ENCODE measurements at regions not wholly inside any gene's neighbourhood (a gene's known extent, or its start where the extent isn't known, plus 50 kb on each side); places are given as distances from the start of the nearest gene placed in this dataset.

DNA sequence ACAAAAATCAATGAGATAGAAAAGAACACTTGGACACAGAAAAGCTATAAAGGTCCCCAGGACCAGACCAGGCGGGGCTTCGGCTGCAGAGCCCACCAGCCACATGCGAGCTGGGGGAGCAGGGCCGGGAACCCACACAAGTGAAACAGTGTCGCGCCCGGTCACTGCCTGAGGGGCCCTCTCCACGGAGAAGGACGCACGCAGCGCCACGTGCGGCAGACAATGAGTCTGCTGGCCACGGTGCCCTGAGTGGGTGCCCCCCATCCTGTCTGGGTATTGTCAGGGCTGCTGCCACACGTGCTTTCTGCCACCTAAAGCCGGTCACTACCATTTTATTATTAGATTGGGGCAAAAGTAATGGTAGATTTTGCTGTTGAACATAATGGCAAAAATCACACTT lies 207.9 kb upstream of the HDAC4 start:
- DNase-seq, result no peak

DNA sequence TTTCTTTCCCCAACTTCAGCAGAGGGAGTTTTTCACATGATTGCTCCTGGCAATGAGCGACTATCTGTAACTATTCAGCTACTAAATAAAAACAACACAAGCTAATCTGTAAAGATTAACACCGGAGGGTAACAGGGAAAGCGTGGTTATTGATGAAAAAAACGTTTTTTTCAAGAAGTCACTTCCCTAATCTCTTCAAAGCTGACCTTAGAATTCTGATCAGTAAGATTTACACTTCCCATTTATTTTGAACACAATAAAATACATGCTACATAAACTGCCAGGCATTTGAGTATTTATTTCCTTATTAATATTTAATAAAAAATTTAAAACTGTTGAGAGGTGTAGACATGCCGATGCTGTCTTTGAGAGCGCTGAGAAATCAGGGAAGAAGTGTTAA lies 207.4 kb upstream of the HDAC4 start:
- DNase-seq, result no peak

DNA sequence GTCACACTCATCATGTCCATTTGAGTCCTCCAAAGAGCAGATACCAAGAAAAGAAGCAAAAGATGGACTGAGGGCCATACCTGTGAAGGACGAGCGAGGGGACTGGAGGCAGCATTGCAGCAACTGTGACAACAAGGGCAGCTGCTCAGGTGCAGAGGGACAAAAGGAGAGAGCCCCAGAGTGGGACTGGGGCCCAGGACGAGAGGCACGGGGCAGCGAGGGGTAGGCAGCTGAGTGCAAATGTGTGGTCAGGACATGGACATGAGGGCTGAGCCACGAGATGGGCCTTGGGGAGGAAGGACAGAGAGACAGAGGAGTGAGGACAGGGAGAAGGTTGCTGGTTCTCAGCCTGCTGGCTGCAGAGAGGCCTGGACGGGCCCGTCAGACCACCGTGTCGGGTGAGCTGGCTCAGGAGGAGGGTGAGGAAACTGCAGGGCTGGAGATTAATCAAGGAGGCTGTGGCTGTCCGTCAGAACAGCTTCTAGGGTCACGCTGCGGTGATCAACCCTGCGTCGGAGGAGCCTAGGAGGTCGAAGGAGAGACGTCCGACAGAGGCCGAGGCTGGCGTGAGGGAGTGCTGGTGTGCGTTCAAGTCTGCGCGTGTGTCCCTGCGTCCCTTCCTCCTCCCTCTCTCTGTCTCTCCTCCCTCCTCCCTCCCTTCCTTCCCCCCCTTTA lies 206.8 kb upstream of the HDAC4 start:
- no peak for DNase-seq

DNA sequence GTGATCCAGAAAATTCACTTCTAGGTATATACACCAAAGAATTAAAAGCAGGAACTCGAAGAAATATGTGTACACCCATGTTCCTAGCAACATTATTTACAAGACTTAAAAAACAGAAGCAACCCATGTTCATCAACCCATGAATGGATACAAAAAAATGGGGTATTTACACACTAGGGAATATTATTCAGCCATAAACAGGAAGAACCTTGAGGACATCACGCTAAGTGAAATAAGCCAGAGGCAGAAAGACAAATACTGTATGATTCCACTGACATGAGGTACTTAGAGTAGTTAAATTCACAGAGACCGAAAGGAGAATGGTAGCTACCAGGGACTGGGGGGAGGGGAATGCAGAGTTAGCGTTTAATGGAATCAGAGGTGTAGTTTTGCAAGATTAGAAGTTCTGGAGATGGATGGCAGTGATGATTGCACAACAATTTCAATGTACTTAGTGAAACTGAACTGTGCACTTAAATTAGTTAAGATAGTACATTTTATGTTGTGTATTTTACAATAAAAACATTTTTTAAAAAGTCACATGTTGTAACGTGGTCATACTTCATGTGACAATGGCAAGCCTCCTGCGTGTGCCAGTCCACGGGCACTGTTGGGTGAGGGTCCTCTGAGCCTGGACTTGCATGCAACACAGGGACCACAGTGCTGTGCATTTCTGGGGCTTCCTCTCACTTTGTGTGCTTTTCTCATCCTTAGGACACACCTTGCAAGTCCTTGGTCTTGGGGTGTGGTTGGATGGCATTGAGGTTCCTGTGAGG lies 206.1 kb upstream of the HDAC4 start:
- no peak for DNase-seq

DNA sequence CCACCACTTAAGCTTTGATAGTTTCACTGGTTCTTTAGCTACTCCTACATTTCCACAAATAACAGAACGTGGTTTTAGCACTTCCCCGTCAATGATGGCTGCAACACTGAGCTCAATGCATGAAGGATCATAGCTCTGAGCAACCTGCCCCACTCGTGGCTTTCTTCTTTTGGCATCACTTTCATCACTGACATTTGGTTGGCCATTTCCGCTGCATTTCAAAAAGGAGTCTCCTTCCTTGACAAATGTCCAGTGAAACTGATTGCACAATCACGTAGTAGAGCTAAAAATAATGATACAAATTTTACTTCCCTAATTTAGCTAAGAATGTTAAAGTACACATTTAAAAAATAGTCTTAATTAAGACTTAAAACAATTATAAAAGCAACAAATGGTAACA lies 205.2 kb upstream of the HDAC4 start:
- DNase-seq, result no peak

DNA sequence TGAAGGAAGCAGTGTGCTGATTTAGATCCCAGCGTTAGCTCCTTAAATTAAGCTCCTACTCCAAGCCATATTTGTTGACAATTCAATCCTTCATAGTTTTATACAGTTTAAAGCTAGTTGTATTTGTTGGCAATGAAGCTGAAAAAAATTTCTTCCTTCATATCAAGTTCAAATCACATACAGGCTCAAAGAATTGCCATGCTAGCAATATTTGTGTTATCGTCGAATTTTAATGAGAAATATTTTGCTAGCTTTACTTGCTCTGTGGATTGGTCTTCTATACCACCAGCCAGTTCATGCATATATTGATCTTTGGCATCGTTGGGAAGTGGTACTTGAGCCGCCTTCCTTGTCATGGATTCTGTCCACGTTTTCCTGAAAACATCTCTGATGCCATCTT lies 204.6 kb upstream of the HDAC4 start:
- no peak for DNase-seq

DNA sequence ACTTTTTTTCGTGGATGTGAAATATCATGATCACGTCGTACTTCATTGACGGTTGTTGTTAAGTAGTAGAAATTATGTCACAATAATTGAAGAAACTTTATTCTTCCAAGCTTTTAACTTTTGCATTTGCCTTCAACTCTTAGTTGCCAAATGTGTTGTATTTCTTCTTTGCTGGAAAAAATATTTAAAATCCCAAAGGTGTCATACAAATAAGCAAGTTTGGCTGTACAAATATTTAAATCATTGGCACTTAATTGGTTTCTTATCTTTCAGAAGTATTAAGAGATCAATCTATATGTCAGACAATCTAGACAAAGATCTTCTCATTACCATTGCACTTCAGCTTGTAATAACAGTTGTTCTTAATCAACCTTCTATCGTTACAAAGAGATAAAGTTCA lies 204.0 kb upstream of the HDAC4 start:
- DNase-seq, result no peak

DNA sequence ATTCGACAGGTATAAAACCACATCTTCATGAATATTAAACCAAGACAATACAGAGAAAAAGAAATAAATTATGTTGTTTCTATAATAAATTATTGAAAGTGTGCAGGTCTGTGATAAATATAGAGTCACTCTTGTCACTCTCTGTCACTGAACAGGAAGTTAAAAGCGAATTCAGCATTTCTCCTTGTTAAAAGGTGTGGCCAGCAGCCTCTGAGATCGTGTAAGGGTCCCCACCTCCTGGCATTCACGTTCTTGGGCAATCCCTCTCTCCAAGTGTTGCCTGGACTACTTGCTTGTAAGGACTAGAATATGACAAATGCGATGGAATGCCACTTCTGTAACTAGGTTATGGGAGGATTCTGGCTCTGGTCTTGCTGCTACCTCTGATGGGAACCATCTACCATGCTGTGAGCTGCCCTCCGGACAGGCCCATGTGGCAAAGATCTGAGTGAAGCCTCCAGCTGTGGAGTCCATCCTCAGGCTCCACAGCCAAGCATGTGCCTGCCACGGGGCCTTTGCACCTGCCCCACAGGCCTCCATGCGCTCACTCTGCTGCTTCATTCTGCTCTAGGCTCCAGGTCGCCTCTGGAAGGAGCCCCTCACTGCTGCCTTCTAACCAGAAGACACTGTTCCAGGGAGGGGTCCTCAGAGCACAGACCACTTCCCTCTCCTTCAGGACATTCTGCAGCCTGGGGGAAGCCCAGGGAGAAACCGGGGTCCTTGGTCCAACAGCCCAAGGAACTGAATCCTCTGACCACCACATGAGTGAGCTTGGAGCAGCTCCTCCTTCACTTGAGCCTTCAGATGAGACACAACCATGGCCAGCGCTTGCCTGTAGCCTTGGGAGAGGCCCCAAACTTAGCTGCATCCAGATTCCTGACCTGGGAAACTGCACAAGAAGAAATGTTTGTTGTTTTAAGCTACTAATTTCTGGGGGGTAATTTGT lies 202.9 kb upstream of the HDAC4 start:
- DNase-seq, result no peak

DNA sequence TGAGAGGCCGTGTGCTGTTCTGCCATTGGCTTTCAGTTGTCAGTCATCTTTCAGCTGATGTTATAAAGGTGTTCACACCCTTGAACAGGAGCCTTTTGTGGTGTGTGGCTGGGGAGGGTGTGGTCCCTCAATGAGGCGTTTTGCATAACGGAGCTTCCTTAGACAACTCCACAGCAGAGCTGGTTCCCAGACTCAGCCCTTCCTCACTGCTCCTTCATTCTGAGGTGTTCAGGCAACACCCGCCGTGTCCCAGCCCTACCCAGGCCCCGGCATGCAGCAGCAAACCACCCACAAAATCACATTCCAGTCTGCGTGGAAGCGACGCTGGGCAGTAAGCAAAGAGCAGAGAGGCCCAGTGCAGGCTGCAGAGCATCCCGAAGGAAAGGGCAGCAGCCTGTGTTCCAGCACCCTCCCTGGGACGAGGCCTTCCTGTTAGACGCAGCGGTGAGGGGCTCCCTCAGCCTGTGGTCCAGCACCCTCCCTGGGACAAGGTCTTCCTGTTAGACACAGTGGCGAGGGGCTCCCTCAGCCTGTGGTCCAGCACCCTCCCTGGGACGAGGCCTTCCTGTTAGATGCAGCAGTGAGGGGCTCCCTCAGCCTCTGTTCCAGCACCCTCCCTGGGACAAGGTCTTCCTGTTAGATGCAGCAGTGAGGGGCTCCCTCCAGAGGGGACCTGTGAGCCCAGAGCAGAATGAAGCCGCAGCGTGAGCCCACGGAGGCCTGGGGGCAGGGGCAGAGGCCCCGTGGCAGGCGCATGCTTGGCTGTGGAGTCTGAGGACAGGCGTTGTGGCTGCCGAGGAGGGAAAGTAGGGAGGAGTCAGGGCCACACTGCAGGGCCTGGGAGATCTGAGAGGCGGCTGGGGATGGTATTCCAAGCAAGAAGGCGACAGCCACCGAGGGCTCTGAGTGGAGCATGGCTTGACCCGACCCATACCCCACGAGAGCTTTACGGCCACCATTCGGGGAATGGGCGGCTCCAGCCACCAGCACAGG lies 201.8 kb upstream of the HDAC4 start:
- DNase-seq, result no peak

DNA sequence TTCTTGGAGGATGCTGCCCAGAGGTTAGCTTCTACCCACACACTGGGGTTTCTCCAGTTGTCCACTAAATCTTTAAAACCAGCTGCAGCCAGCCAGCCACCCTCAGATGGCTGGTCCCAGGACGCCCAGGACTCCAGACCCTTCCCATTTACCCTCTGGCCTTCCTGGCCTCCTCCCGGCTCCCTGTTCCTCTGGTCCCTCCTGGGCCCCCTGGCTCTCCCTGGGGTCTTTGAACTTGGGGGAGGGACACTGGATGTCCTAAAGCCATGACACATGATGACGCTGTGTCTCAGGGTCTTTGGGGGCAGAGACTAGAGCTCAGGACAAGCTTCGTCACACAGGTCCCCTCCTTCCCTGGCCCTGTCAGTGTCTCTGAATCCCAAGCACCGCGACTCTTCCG lies 201.1 kb upstream of the HDAC4 start:
- DNase-seq, result no peak

DNA sequence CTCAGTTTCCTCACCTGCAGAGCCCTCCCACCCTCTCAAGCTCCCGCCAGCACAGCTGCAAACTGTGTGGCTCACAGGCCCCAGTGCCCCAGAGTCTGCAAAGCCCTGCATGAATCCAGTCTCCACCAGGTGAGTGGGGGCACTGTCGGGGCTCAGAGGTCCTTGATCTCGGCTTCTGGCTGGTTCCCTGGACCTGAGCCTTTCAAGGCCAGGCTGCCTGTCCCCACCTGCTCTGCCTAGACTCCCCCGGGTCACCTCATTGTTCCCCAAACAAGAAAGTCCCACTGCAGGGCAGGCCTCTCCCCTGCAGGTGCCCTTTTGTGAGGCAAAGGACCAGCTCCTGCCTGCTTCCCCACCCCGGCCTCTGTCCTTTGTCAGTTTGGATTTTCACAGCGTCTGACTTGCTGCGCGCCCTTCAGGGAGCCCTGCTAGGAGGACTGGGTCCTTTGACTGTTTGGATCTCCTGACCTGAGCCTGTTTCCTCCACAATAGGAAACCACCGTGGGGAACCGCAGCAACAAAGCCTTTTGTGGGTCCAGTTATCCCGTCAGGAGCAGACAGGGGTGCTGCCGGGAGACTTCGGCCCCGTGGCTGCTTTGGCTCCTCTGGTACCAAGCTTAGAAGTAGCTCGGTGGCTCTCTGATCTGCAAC lies 200.5 kb upstream of the HDAC4 start:
- DNase-seq, result no peak

DNA sequence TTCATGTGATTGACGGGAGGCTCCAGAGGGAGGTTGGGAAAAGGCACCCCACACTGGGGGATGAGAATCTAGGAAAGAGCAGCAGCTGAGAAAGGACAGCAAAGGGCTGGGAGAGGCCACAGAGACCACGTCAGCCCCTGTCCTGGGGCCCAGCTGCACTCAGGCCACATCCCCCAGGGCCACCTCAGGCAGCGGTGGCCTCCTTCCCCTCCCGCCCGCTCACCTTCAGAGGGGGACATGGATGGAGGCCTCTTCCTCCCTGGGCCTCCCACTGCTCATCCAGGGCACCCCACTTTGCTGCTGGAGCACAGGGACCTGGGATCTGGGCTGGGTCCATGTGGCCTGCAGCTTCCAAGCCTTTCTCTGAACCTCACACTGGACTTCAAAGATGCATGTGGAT lies 199.8 kb upstream of the HDAC4 start:
- no peak for DNase-seq

DNA sequence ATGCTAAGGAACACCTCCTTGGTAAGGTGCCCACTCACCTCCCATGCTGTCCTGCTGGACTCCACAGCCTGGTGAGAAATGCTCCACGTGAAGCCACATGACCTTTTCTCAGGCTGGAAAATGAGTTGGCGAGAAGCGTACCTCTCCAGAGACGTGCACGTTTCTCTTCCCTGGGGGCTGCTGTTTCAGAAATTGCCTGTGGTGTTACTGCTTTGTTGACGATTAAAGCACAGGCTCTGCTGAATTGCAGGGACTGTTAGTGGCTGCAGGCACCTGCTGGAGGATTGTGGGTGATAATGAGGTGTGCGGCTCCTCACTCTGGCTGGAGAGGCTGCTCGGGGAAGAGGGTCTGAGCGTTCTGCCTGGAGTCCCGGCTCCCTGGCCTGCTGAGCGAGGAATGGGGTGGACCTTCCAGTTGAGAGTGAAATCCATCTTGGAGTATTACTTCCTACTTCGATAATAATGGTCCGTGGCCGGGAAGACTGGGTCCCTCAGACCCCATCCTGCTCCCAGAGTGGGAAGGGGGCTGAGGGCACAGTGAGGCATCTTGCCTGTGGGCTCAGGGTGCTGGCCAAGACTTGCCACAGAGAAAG lies 199.3 kb upstream of the HDAC4 start:
- no peak for DNase-seq

DNA sequence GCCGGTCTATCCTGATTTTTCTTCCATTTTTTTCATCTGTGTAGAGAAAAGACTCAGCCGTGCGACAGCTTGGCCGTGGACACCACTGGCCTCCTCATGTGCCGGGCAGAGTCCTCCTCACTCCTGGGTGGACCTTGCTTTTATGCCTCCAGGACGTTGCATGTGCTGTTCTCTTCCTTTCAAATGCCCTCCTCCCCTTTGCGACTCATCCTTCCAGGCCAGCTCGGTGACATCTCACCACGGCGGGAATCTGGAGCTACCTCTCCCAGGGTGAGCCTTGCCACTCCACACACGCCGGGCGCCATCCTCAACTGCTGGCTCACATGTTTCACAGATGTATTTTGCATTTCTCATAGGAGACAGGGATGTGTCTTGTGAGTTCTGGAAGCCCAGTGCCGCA lies 198.5 kb upstream of the HDAC4 start:
- DNase-seq, result no peak

DNA sequence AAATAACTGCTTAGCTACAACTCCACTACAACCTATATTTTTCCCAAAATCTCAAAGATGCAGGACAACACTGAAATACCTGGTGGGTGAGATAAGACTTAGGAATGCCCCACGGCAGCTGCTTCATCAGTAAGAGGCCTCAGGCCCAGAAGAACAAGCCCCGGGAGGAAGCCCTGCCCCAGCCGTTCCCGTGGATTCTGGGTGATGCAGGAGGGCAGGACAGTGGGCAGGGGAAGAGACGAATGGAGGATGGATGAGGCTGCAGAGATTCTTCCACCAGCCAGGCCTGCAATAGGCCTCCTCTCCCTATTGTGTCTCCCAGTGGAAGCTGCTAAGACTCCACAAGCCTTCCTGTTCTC lies 197.9 kb upstream of the HDAC4 start:
- no peak for DNase-seq

DNA sequence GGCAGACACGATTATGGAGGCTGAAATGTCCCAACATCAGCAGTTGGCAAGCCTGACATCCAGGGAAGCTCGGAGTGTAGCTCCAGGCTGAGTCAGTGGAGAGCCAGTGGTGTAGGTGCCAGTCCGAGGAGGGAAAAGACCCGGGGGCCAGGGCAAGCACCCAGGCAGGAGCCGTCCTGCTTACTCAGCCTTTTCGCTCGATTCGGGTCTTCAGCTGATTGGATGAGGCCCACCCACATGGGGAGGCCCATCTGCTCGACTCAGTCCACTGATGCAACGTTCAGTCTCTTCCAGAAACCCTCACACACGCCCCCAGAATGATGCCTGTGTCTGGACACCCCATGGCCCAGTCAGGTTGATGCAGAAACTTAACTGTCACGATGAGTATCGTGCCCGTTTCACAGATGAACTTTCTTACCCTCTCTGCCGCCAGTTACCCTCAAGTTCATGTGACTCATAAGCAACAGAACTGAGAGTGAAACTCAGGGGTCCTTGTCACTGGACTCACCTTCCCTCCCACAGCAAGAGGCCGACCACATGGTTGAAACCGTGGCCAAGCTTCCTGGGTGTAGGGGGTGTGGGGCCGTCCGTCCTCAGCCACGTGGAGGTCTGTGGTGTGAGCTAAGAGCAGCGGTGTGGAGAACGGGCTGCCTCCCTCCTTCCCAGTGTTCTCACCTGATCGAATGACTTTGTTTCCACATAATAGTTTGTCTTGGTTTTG lies 197.4 kb upstream of the HDAC4 start:
- no peak for DNase-seq

DNA sequence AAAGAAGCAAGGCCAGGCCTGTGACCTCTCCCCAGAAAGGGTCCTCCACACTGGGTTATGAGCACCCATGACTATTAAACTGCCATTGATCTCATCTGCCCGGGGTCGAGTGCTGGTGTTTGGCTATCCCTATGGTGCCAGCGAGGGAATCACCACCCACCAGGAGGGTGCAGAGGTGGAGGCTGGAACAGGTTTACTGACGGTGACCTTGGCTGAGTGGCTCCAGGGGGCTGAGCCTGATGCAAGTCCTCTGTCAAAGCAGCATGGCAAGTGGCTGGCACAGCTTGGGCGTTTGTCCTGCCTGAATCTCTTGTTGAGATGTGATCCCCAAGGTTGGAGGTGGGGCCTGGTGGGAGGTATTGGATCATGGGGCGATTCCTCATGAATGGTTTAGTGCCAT lies 196.4 kb upstream of the HDAC4 start:
- DNase-seq, result no peak

DNA sequence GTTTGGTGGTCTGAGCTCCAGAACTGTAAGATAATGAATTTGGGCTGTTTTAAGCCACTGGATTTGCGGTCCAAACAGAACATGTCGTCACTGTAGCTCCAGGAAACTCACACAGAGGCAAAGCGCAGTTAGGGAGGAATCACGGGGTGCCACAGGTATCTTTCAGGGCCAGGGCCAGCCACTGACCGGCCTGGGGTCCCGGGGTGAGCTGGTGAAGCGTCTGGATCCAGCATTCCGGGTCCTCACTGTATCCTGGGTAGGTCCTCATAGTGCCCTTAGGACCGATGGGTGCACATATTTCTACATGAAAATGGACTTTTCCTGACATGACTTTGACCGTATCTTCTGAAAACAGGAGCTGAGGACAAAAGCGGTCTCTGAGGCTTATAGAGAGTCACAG lies 196.0 kb upstream of the HDAC4 start:
- no peak for DNase-seq

DNA sequence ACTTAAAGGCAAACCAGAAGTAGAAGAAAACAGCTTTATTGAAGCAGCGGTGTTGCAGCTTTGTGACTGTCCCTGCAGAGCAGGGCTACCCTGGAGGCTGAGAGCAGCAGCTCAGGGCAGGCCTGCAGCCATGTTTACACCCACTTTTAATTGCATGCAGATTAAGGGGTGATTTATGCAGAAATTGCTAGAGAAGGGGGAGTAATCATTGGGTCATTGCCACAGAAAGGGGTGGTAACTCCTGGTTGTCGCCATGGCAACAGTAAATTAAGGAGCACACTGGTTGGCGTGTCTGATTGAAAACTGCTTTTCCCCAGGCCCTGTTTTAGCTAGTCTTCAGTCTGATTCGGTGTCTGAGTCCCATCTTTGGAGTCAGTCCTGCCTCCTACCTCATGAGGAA lies 195.4 kb upstream of the HDAC4 start:
- no peak for DNase-seq

DNA sequence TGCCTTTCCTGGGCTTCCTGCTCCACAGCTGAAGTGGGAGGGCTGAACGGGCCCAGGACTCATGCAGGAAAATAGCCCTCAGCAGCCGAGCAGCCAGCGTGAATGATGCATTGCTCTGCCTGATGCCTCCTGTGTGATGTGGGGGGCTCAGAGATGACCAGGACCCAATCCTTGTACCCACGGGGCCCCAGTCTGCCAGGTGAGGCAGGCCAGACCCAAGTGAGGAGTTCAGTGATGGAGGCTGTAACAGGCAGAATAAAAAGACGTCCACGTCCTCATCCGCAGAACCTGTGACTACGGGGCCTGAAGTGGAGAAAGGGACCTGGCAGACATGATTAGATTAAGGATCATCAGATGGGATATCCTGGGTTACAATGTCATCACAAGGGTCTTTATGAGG lies 194.9 kb upstream of the HDAC4 start:
- DNase-seq, result no peak

All from fibroblast of upper back skin (primary cell).